GM06990 (cell line): ENCODE measurements at regions not wholly inside any gene's neighbourhood (a gene's known extent, or its start where the extent isn't known, plus 50 kb on each side); places are given as distances from the start of the nearest gene placed in this dataset.

Source experiments
- DNase-seq: peaks from one replicate; pipeline ENCODE4 v3.0.0-alpha.2; 2011; ENCODE audit not compliant: insufficient read length; ENCODE audit errors: extremely low read depth
- H3K27me3 ChIP-seq: replicated peaks from 2 replicates; pipeline ENCODE4 v1.6.0; 2011; ENCODE audit warnings: low read length; ENCODE audit not compliant: control insufficient read depth, insufficient read depth
- H3K36me3 ChIP-seq: 2 replicates; pipeline ENCODE4 v1.5.1; 2011; ENCODE audit warnings: low read length; ENCODE audit not compliant: control insufficient read depth, insufficient read depth
- H3K4me3 ChIP-seq: replicated peaks from 2 replicates; pipeline ENCODE4 v1.5.1; 2011; ENCODE audit warnings: low read depth, mild to moderate bottlenecking, control low read depth, low read length
- CTCF ChIP-seq: IDR thresholded peaks from 2 replicates; pipeline ENCODE4 v1.5.1; 2011; ENCODE audit warnings: low read length, control low read depth, mild to moderate bottlenecking, inconsistent platforms; ENCODE audit not compliant: insufficient read depth, poor library complexity, severe bottlenecking

DNA sequence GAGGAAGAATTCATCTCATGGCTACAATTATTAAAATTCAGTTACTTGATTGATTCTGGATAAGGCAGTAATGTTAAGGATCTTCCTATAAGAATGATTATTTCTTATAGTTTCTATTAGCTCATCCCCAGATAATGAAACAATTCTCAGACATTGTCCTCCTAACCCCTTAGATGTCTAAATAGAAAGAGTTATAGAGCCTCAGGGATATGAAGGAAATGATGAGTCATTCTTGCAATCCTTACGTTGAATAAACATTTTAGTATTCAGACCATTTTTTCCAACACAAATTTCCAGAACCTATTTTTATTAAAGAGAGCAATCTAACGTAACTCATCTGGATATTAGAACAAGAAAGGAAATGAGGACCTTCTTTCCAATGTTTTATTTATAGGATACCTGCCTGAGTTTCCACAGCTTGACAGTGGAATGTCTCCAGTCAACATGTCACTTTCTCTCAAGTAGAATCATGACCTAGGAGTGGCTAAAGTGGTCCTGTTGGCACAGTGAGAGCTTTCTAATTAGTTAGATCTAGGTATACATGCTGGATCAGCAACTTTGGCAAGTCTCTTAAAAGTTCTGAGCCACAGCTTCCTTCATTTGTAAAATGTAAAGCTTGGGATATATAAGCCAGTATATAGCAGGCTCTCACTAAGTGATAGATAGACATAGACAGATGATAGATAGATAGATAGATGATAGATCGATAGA lies 88.0 kb upstream of the RAB27B start:
- DNase-seq, result no peak
- H3K4me3 ChIP-seq, result no peak overlapping the region
- no peaks in the 10 kb centered on the region for H3K36me3 ChIP-seq
- TF ChIP-seq CTCF, result no peak
- H3K27me3 ChIP-seq, result no peaks in the 10 kb centered on the region

- H3K36me3 ChIP-seq, result no peaks in the 10 kb centered on the region
Observed at GRCh38 chr18:54742120-54742519, 86.2 kb upstream of the RAB27B start.

GRCh38 chr18:54742659-54743604 lies 85.3 kb upstream of the RAB27B start:
- TF ChIP-seq CTCF, result no peak
- H3K4me3 ChIP-seq, result no peak overlapping the region
- DNase-seq, result no peak
- no peaks in the 10 kb centered on the region for H3K36me3 ChIP-seq
- no peaks in the 10 kb centered on the region for H3K27me3 ChIP-seq

More at GRCh38 chr18:54742120-54742519, 86.2 kb upstream of the RAB27B start:
- TF ChIP-seq CTCF, result no peak
- H3K4me3 ChIP-seq, result no peak overlapping the region
- no peak for DNase-seq
- H3K27me3 ChIP-seq, result no peaks in the 10 kb centered on the region

GRCh38 chr18:54743605-54743995 lies 84.7 kb upstream of the RAB27B start:
- DNase-seq, result no peak
- H3K36me3 ChIP-seq, result no peaks in the 10 kb centered on the region
- no peaks in the 10 kb centered on the region for H3K27me3 ChIP-seq
- TF ChIP-seq CTCF, result no peak
- no peak overlapping the region for H3K4me3 ChIP-seq

GRCh38 chr18:54749291-54749690 lies 79.0 kb upstream of the RAB27B start:
- no peak overlapping the region for H3K4me3 ChIP-seq
- TF ChIP-seq CTCF, result no peak
- no peaks in the 10 kb centered on the region for H3K36me3 ChIP-seq
- no peak for DNase-seq
- no peaks in the 10 kb centered on the region for H3K27me3 ChIP-seq
